Endodermal cell (in vitro differentiated cells): ENCODE measurements at regions not wholly inside any gene's neighbourhood (a gene's known extent, or its start where the extent isn't known, plus 50 kb on each side); places are given as distances from the start of the nearest gene placed in this dataset.

Experiments used
- DNase-seq: peaks from one replicate; pipeline ENCODE4 v3.0.0-alpha.2; 2017
- H3K27ac ChIP-seq: 2 replicates; pipeline ENCODE4 v1.5.1; 2013; ENCODE audit warnings: mild to moderate bottlenecking, low read depth, low read length, moderate library complexity
- H3K27me3 ChIP-seq: 2 replicates; pipeline ENCODE4 v1.6.1; 2013; ENCODE audit warnings: mild to moderate bottlenecking, low read length, moderate library complexity; ENCODE audit not compliant: insufficient read depth, control insufficient read depth, poor library complexity, severe bottlenecking
- H3K36me3 ChIP-seq: 2 replicates; pipeline ENCODE4 v1.7.0; 2013; ENCODE audit warnings: mild to moderate bottlenecking, low read length, moderate library complexity; ENCODE audit not compliant: control insufficient read depth, insufficient read depth
- H3K4me1 ChIP-seq: one replicate; pipeline ENCODE4 v1.7.0; 2013; ENCODE audit warnings: low read length; ENCODE audit not compliant: control insufficient read depth, insufficient read depth
- H3K4me3 ChIP-seq: 2 replicates; pipeline ENCODE4 v1.5.1; 2013; ENCODE audit warnings: mild to moderate bottlenecking, low read length, moderate library complexity
- H3K9ac ChIP-seq: 2 replicates; pipeline ENCODE4 v1.6.1; 2013; ENCODE audit warnings: mild to moderate bottlenecking, low read length, moderate library complexity; ENCODE audit not compliant: poor library complexity, severe bottlenecking; ENCODE audit errors: extremely low read depth
- H3K9me3 ChIP-seq: 2 replicates; pipeline ENCODE4 v1.6.1; 2013; ENCODE audit warnings: mild to moderate bottlenecking, low read length, moderate library complexity; ENCODE audit not compliant: control insufficient read depth
- H3K27ac Mint-ChIP-seq: 2 replicates; pipeline ENCODE4 v1.8.0; 2020; ENCODE audit warnings: mixed read lengths
- H3K27me3 Mint-ChIP-seq: 2 replicates; pipeline ENCODE4 v1.8.0; 2021; ENCODE audit warnings: mild to moderate bottlenecking, mixed read lengths; ENCODE audit not compliant: insufficient read depth
- H3K36me3 Mint-ChIP-seq: 2 replicates; pipeline ENCODE4 v1.8.0; 2020; ENCODE audit warnings: low read depth, mixed read lengths
- H3K4me1 Mint-ChIP-seq: 2 replicates; pipeline ENCODE4 v1.8.0; 2020; ENCODE audit warnings: mixed read lengths
- H3K4me3 Mint-ChIP-seq: 2 replicates; pipeline ENCODE4 v1.8.0; 2020; ENCODE audit warnings: mild to moderate bottlenecking, moderate library complexity, mixed read lengths
- H3K9me3 Mint-ChIP-seq: 2 replicates; pipeline ENCODE4 v1.8.0; 2020; ENCODE audit warnings: mild to moderate bottlenecking, mixed read lengths
- CTCF ChIP-seq: fragments of 200-600 bp; sonication (generic); conservative IDR thresholded peaks from 2 replicates; pipeline ENCODE4 v1.5.0; 2021; ENCODE audit warnings: antibody characterized with exemption, mild to moderate bottlenecking
- WGBS, 2 experiments: methylation state at CpG; one replicate each; pipeline versions ENCODE4 v1.1.5 to v1.1.7; 2013; ENCODE audit warnings: missing lambda C conversion rate in 2 of 2, mixed read lengths in 1 of 2; ENCODE audit not compliant: insufficient coverage in 1 of 2, insufficient read length in 1 of 2; 5-methylcytosine and 5-hydroxymethylcytosine counted together

- Mint-ChIP-seq H3K4me3 (no peak overlapping the region), H3K27me3 (no peaks in the 10 kb centered on the region), H3K27ac (no peak overlapping the region), H3K9me3 (peaks cover 3% of the 10 kb centered on the region), H3K36me3 (peaks cover 2% of the 10 kb centered on the region), H3K4me1 (peaks cover 10% of the 10 kb centered on the region)
- H3K27me3 ChIP-seq: no peaks in the 10 kb centered on the region
- 84 to 100% methylated on average over 1 of the region's 1 CpG for WGBS, 2 experiments
- no peak overlapping the region for H3K4me3 ChIP-seq
- no peaks in the 10 kb centered on the region for H3K36me3 ChIP-seq
- no peak overlapping the region for H3K27ac ChIP-seq
- no peaks in the 10 kb centered on the region for H3K4me1 ChIP-seq
- H3K9ac ChIP-seq: no peak overlapping the region
- DNase-seq: no peak
- H3K9me3 ChIP-seq: no peaks in the 10 kb centered on the region
- no peak for TF ChIP-seq CTCF
Measured at GRCh38 chr1:192862271-192862670, 53.4 kb downstream of the RGS2 start.

GRCh38 chr1:192866241-192866868 is 57.5 kb downstream of the RGS2 start:
- Mint-ChIP-seq H3K27ac (no peak overlapping the region), H3K36me3 (no peaks in the 10 kb centered on the region), H3K27me3 (no peaks in the 10 kb centered on the region), H3K9me3 (no peaks in the 10 kb centered on the region), H3K4me3 (no peak overlapping the region), H3K4me1 (peaks cover 4% of the 10 kb centered on the region)
- H3K9ac ChIP-seq: no peak overlapping the region
- TF ChIP-seq CTCF: no peak
- H3K36me3 ChIP-seq: no peaks in the 10 kb centered on the region
- WGBS, 2 experiments: 86 to 93% methylated on average over 3 to 5 of the region's 5 CpGs
- H3K27me3 ChIP-seq: no peaks in the 10 kb centered on the region
- no peaks in the 10 kb centered on the region for H3K4me1 ChIP-seq
- no peaks in the 10 kb centered on the region for H3K9me3 ChIP-seq
- H3K27ac ChIP-seq: no peak overlapping the region
- no peak overlapping the region for H3K4me3 ChIP-seq
- DNase-seq: no peak

GRCh38 chr1:192867180-192867579 is 58.3 kb downstream of the RGS2 start:
- Mint-ChIP-seq H3K27ac (no peak overlapping the region), H3K36me3 (no peaks in the 10 kb centered on the region), H3K4me3 (no peak overlapping the region), H3K4me1 (peaks cover 8% of the 10 kb centered on the region), H3K9me3 (no peaks in the 10 kb centered on the region), H3K27me3 (no peaks in the 10 kb centered on the region)
- H3K27me3 ChIP-seq: no peaks in the 10 kb centered on the region
- no peaks in the 10 kb centered on the region for H3K9me3 ChIP-seq
- no peak overlapping the region for H3K9ac ChIP-seq
- WGBS, 2 experiments: 92 to 100% methylated on average over 1 to 3 of the region's 4 CpGs
- no peak overlapping the region for H3K27ac ChIP-seq
- H3K4me1 ChIP-seq: no peaks in the 10 kb centered on the region
- no peak overlapping the region for H3K4me3 ChIP-seq
- no peaks in the 10 kb centered on the region for H3K36me3 ChIP-seq
- TF ChIP-seq CTCF: no peak
- no peak for DNase-seq
